ENCODE measurements at regions not wholly inside any gene's neighbourhood (a gene's known extent, or its start where the extent isn't known, plus 50 kb on each side); places are given as distances from the start of the nearest gene placed in this dataset.

DNA sequence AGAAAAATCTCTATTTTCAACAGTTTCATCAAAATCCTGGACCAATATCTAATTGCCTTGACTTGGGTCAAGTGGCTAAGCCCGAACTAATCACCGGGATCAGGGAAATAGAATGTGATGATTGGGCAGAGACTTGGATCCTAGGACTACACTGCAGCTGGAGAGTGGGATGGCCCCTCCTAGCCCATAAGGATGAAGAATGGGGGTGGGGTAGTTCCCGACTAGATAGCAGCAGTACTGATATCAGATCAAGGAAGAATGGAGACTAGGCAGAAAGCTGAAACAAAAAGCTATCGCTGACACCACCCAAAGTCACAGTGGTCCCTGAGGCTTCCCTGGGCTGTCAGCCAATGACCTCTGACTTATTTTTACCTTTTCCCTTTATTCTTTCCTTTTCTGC is 160.4 kb upstream of the PHYHIPL start:
- H2AFZ ChIP-seq (ENCODE audit: insufficient read depth, low read depth, low read length, poor library complexity, severe bottlenecking) = no peak overlapping the region
- no peak overlapping the region for H3K4me3 Mint-ChIP-seq
- H3K27me3 Mint-ChIP-seq = no peaks in the 10 kb centered on the region

DNA sequence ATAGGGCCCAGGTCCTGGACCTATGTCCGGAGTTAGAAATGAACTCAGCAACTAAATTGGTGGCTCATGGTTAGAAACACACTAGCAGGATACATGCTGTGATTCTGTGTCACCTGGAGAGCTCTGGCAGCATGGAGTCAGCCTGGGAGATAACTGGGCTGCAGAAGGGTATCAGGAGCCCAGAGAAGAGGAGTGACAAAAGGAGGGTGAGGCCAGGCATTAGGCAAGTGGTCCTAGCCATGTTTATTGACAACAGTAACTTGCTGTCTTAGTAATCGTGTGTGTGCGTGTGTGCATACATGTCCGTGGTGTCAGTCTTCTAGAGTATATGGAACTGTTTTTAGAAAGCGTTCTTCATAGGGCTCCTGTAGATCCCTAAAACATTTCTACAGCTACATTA is 157.5 kb upstream of the PHYHIPL start:
- Histone ChIP-seq H3K4me1 (ENCODE audit: control insufficient read depth in 2 of 2, insufficient read depth in 2 of 2, low read length in 2 of 2) (no peaks in the 10 kb centered on the region), H3K79me2 (ENCODE audit: control insufficient read depth, insufficient read depth, low read length) (no peaks in the 10 kb centered on the region), H3K27me3 (replicated peaks in 1 of 4; ENCODE audit: control extremely low read depth in 1 of 4, control insufficient read depth in 3 of 4, insufficient read depth in 4 of 4, low read length in 3 of 4) (no peaks in the 10 kb centered on the region), H4K20me1 (ENCODE audit: control insufficient read depth, insufficient read depth, low read length, poor library complexity, severe bottlenecking) (no peaks in the 10 kb centered on the region), H3K4me2 (replicated peaks; ENCODE audit: low read depth, low read length, poor library complexity, severe bottlenecking) (no peak overlapping the region), H3K9me3 (ENCODE audit: control extremely low read depth in 1 of 3, control insufficient read depth in 2 of 3, insufficient read depth in 1 of 3, low read length in 2 of 3) (no peaks in the 10 kb centered on the region), H3K4me3 (ENCODE audit: control extremely low read depth in 1 of 5, extremely low read depth in 1 of 5, insufficient read depth in 1 of 5, low read depth in 2 of 5, low read length in 4 of 5) (no peak overlapping the region), H3K9ac (ENCODE audit: low read length) (no peak overlapping the region), H3K27ac (ENCODE audit: low read length in 2 of 2) (no peak overlapping the region), H2AFZ (ENCODE audit: insufficient read depth, low read depth, low read length, poor library complexity, severe bottlenecking) (no peak overlapping the region), H3K36me3 (replicated peaks in 1 of 2; ENCODE audit: control extremely low read depth in 1 of 2, control insufficient read depth in 1 of 2, extremely low read depth in 1 of 2, insufficient read depth in 2 of 2, low read length in 1 of 2) (no peaks in the 10 kb centered on the region)
- no peaks in the 10 kb centered on the region for H3K4me1 Mint-ChIP-seq
- no peak overlapping the region for H3K27ac Mint-ChIP-seq
- intact Hi-C loops (cut with micrococcal nuclease) = no loop called here
- ChIA-PET CTCF (no interaction called here), POLR2A (no interaction called here)
- H3K9me3 Mint-ChIP-seq (ENCODE audit: insufficient read depth) = no peaks in the 10 kb centered on the region
- WGBS (ENCODE audit: insufficient coverage) = 93% methylated on average over 2 of the region's 5 CpGs
- TF ChIP-seq EZH2 (IDR thresholded peaks at IDR 0.05; ENCODE audit: borderline replicate concordance, insufficient read depth, low read depth, low read length, poor library complexity, severe bottlenecking) (no peak), CTCF (IDR thresholded peaks at IDR 0.05) (no peak)
- DNase-seq = no peak
- no peaks in the 10 kb centered on the region for H3K27me3 Mint-ChIP-seq
- ATAC-seq (ENCODE audit: low read depth) = no peak
- no peak overlapping the region for H3K4me3 Mint-ChIP-seq

More for the DNA sequence above, 160.4 kb upstream of the PHYHIPL start:
- no peaks in the 10 kb centered on the region for H3K9me3 Mint-ChIP-seq (ENCODE audit: insufficient read depth)
- Histone ChIP-seq H3K27me3 (replicated peaks in 1 of 4; ENCODE audit: control extremely low read depth in 1 of 4, control insufficient read depth in 3 of 4, insufficient read depth in 4 of 4, low read length in 3 of 4) (no peaks in the 10 kb centered on the region), H3K79me2 (ENCODE audit: control insufficient read depth, insufficient read depth, low read length) (no peaks in the 10 kb centered on the region), H3K27ac (ENCODE audit: low read length in 2 of 2) (no peak overlapping the region), H3K9ac (ENCODE audit: low read length) (no peak overlapping the region), H4K20me1 (ENCODE audit: control insufficient read depth, insufficient read depth, low read length, poor library complexity, severe bottlenecking) (no peaks in the 10 kb centered on the region), H3K9me3 (ENCODE audit: control extremely low read depth in 1 of 3, control insufficient read depth in 2 of 3, insufficient read depth in 1 of 3, low read length in 2 of 3) (no peaks in the 10 kb centered on the region), H3K4me1 (ENCODE audit: control insufficient read depth in 2 of 2, insufficient read depth in 2 of 2, low read length in 2 of 2) (no peaks in the 10 kb centered on the region), H3K36me3 (replicated peaks in 1 of 2; ENCODE audit: control extremely low read depth in 1 of 2, control insufficient read depth in 1 of 2, extremely low read depth in 1 of 2, insufficient read depth in 2 of 2, low read length in 1 of 2) (no peaks in the 10 kb centered on the region), H3K4me2 (replicated peaks; ENCODE audit: low read depth, low read length, poor library complexity, severe bottlenecking) (no peak overlapping the region), H3K4me3 (ENCODE audit: control extremely low read depth in 1 of 5, extremely low read depth in 1 of 5, insufficient read depth in 1 of 5, low read depth in 2 of 5, low read length in 4 of 5) (no peak overlapping the region)
- TF ChIP-seq CTCF (IDR thresholded peaks at IDR 0.05) (no peak), EZH2 (IDR thresholded peaks at IDR 0.05; ENCODE audit: borderline replicate concordance, insufficient read depth, low read depth, low read length, poor library complexity, severe bottlenecking) (no peak)
- POLR2A ChIA-PET = no interaction called here
- ATAC-seq (ENCODE audit: low read depth) (no peak), DNase-seq (no peak)
- H3K4me1 Mint-ChIP-seq = no peaks in the 10 kb centered on the region
- H3K27ac Mint-ChIP-seq = no peak overlapping the region
- intact Hi-C loops (cut with micrococcal nuclease) = no loop called here
- WGBS (ENCODE audit: insufficient coverage) = 76% methylated on average over 2 of the region's 4 CpGs
- CTCF ChIA-PET = no interaction called here

Data from B cell (primary cell).